ENCODE measurements at regions not wholly inside any gene's neighbourhood (a gene's known extent, or its start where the extent isn't known, plus 50 kb on each side); places are given as distances from the start of the nearest gene placed in this dataset.

GRCh38 chr12:12018454-12018853, 52.3 kb upstream of the BCL2L14 start:
- Mint-ChIP-seq H3K4me1 (ENCODE audit: low read depth) (peaks cover 37% of the 10 kb centered on the region), H3K36me3 (ENCODE audit: low read depth) (no peaks in the 10 kb centered on the region), H3K27ac (no peak overlapping the region), H3K4me3 (no peak overlapping the region), H3K27me3 (no peaks in the 10 kb centered on the region), H3K9me3 (no peaks in the 10 kb centered on the region)
- no peaks in the 10 kb centered on the region for H3K27me3 ChIP-seq (ENCODE audit: control insufficient read depth in 1 of 2, insufficient read depth in 2 of 2, low read length in 2 of 2)
- no peak overlapping the region for H3K4me3 ChIP-seq (ENCODE audit: low read length)
- ChIA-PET CTCF (no interaction called here), POLR2A (no interaction called here)
- DNase-seq: no peak
- no peak overlapping the region for H3K27ac ChIP-seq (ENCODE audit: low read depth in 1 of 2, low read length in 2 of 2)
- H3K36me3 ChIP-seq (ENCODE audit: insufficient read depth, low read length): no peaks in the 10 kb centered on the region
- ATAC-seq (ENCODE audit: poor library complexity): no peak
- peaks cover 26% of the 10 kb centered on the region for H3K4me1 ChIP-seq (ENCODE audit: insufficient read depth, low read length)
- no peak for TF ChIP-seq CTCF (IDR thresholded peaks at IDR 0.05)
- H3K9me3 ChIP-seq (ENCODE audit: control insufficient read depth in 1 of 2, insufficient read depth in 1 of 2, low read length in 2 of 2): no peaks in the 10 kb centered on the region
- intact Hi-C loops (cut with DNase I, micrococcal nuclease): loop anchor here in 1 of 2 experiments (10.0 kb wide), 1 partner anchor 114 kb away; no protein-coding TSS in a partner anchor

- no peaks in the 10 kb centered on the region for H3K27me3 Mint-ChIP-seq
- no peak for ATAC-seq (ENCODE audit: poor library complexity)
- no peaks in the 10 kb centered on the region for H3K36me3 Mint-ChIP-seq (ENCODE audit: low read depth)
- intact Hi-C loops (cut with DNase I, micrococcal nuclease): loop anchor here in 1 of 2 experiments (10.0 kb wide), 1 partner anchor 115 kb away; no protein-coding TSS in a partner anchor
- H3K27ac Mint-ChIP-seq: no peak overlapping the region
- no peaks in the 10 kb centered on the region for H3K27me3 ChIP-seq (ENCODE audit: control insufficient read depth in 1 of 2, insufficient read depth in 2 of 2, low read length in 2 of 2)
- no peaks in the 10 kb centered on the region for H3K9me3 Mint-ChIP-seq
- CTCF ChIA-PET: no interaction called here
- H3K9me3 ChIP-seq (ENCODE audit: control insufficient read depth in 1 of 2, insufficient read depth in 1 of 2, low read length in 2 of 2): no peaks in the 10 kb centered on the region
- H3K4me1 ChIP-seq (ENCODE audit: insufficient read depth, low read length): peaks cover 37% of the 10 kb centered on the region
- POLR2A ChIA-PET: no interaction called here
- no peak overlapping the region for H3K27ac ChIP-seq (ENCODE audit: low read depth in 1 of 2, low read length in 2 of 2)
- H3K4me1 Mint-ChIP-seq (ENCODE audit: low read depth): peaks cover 48% of the 10 kb centered on the region
- no peak for DNase-seq
- no peak overlapping the region for H3K4me3 Mint-ChIP-seq
- TF ChIP-seq CTCF (IDR thresholded peaks at IDR 0.05): no peak
- H3K36me3 ChIP-seq (ENCODE audit: insufficient read depth, low read length): no peaks in the 10 kb centered on the region
- H3K4me3 ChIP-seq (ENCODE audit: low read length): no peak overlapping the region
Measured at GRCh38 chr12:12019881-12020280, 50.9 kb upstream of the BCL2L14 start.

GRCh38 chr12:12020762-12021161, 50.0 kb upstream of the BCL2L14 start:
- Histone ChIP-seq H3K27ac (ENCODE audit: low read depth in 1 of 2, low read length in 2 of 2) (no peak overlapping the region), H3K9me3 (ENCODE audit: control insufficient read depth in 1 of 2, insufficient read depth in 1 of 2, low read length in 2 of 2) (no peaks in the 10 kb centered on the region), H3K4me1 (ENCODE audit: insufficient read depth, low read length) (peaks cover 40% of the 10 kb centered on the region), H3K36me3 (ENCODE audit: insufficient read depth, low read length) (no peaks in the 10 kb centered on the region), H3K4me3 (ENCODE audit: low read length) (no peak overlapping the region), H3K27me3 (ENCODE audit: control insufficient read depth in 1 of 2, insufficient read depth in 2 of 2, low read length in 2 of 2) (no peaks in the 10 kb centered on the region)
- no peak overlapping the region for H3K4me3 Mint-ChIP-seq
- H3K36me3 Mint-ChIP-seq (ENCODE audit: low read depth): no peaks in the 10 kb centered on the region
- no peaks in the 10 kb centered on the region for H3K27me3 Mint-ChIP-seq
- TF ChIP-seq CTCF (IDR thresholded peaks at IDR 0.05): no peak
- no peak overlapping the region for H3K27ac Mint-ChIP-seq
- H3K4me1 Mint-ChIP-seq (ENCODE audit: low read depth): peaks cover 48% of the 10 kb centered on the region
- CTCF ChIA-PET: no interaction called here
- no peak for ATAC-seq (ENCODE audit: poor library complexity)
- no peak for DNase-seq
- POLR2A ChIA-PET: interaction anchor here (1.2 kb wide), 1 partner anchor 13 kb away, joined by 3 read pairs; no protein-coding TSS in a partner anchor
- no peaks in the 10 kb centered on the region for H3K9me3 Mint-ChIP-seq
- intact Hi-C loops (cut with DNase I, micrococcal nuclease): no loop called here

All from CD4-positive, alpha-beta T cell (primary cell).